Endodermal cell (in vitro differentiated cells): ENCODE measurements at regions not wholly inside any gene's neighbourhood (a gene's known extent, or its start where the extent isn't known, plus 50 kb on each side); places are given as distances from the start of the nearest gene placed in this dataset.

Experiments used
- DNase-seq: peaks from one replicate; pipeline ENCODE4 v3.0.0-alpha.2; 2017
- H3K27ac ChIP-seq: 2 replicates; pipeline ENCODE4 v1.5.1; 2013; ENCODE audit warnings: mild to moderate bottlenecking, low read depth, low read length, moderate library complexity
- H3K27me3 ChIP-seq: 2 replicates; pipeline ENCODE4 v1.6.1; 2013; ENCODE audit warnings: mild to moderate bottlenecking, low read length, moderate library complexity; ENCODE audit not compliant: insufficient read depth, control insufficient read depth, poor library complexity, severe bottlenecking
- H3K36me3 ChIP-seq: 2 replicates; pipeline ENCODE4 v1.7.0; 2013; ENCODE audit warnings: mild to moderate bottlenecking, low read length, moderate library complexity; ENCODE audit not compliant: control insufficient read depth, insufficient read depth
- H3K4me1 ChIP-seq: one replicate; pipeline ENCODE4 v1.7.0; 2013; ENCODE audit warnings: low read length; ENCODE audit not compliant: control insufficient read depth, insufficient read depth
- H3K4me3 ChIP-seq: 2 replicates; pipeline ENCODE4 v1.5.1; 2013; ENCODE audit warnings: mild to moderate bottlenecking, low read length, moderate library complexity
- H3K9ac ChIP-seq: 2 replicates; pipeline ENCODE4 v1.6.1; 2013; ENCODE audit warnings: mild to moderate bottlenecking, low read length, moderate library complexity; ENCODE audit not compliant: poor library complexity, severe bottlenecking; ENCODE audit errors: extremely low read depth
- H3K9me3 ChIP-seq: 2 replicates; pipeline ENCODE4 v1.6.1; 2013; ENCODE audit warnings: mild to moderate bottlenecking, low read length, moderate library complexity; ENCODE audit not compliant: control insufficient read depth
- H3K27ac Mint-ChIP-seq: 2 replicates; pipeline ENCODE4 v1.8.0; 2020; ENCODE audit warnings: mixed read lengths
- H3K27me3 Mint-ChIP-seq: 2 replicates; pipeline ENCODE4 v1.8.0; 2021; ENCODE audit warnings: mild to moderate bottlenecking, mixed read lengths; ENCODE audit not compliant: insufficient read depth
- H3K36me3 Mint-ChIP-seq: 2 replicates; pipeline ENCODE4 v1.8.0; 2020; ENCODE audit warnings: low read depth, mixed read lengths
- H3K4me1 Mint-ChIP-seq: 2 replicates; pipeline ENCODE4 v1.8.0; 2020; ENCODE audit warnings: mixed read lengths
- H3K4me3 Mint-ChIP-seq: 2 replicates; pipeline ENCODE4 v1.8.0; 2020; ENCODE audit warnings: mild to moderate bottlenecking, moderate library complexity, mixed read lengths
- H3K9me3 Mint-ChIP-seq: 2 replicates; pipeline ENCODE4 v1.8.0; 2020; ENCODE audit warnings: mild to moderate bottlenecking, mixed read lengths
- CTCF ChIP-seq: fragments of 200-600 bp; sonication (generic); conservative IDR thresholded peaks from 2 replicates; pipeline ENCODE4 v1.5.0; 2021; ENCODE audit warnings: antibody characterized with exemption, mild to moderate bottlenecking
- WGBS, 2 experiments: methylation state at CpG; one replicate each; pipeline versions ENCODE4 v1.1.5 to v1.1.7; 2013; ENCODE audit warnings: missing lambda C conversion rate in 2 of 2, mixed read lengths in 1 of 2; ENCODE audit not compliant: insufficient coverage in 1 of 2, insufficient read length in 1 of 2; 5-methylcytosine and 5-hydroxymethylcytosine counted together

- DNase-seq: no peak
- H3K36me3 ChIP-seq: no peaks in the 10 kb centered on the region
- no peak overlapping the region for H3K27ac Mint-ChIP-seq
- H3K27me3 ChIP-seq: no peaks in the 10 kb centered on the region
- peaks cover 2% of the 10 kb centered on the region for H3K9me3 Mint-ChIP-seq
- peaks cover 6% of the 10 kb centered on the region for H3K4me1 ChIP-seq
- TF ChIP-seq CTCF: no peak
- H3K27me3 Mint-ChIP-seq: no peaks in the 10 kb centered on the region
- peaks cover 12% of the 10 kb centered on the region for H3K9me3 ChIP-seq
- no peak overlapping the region for H3K27ac ChIP-seq
- peaks cover 9% of the 10 kb centered on the region for H3K4me1 Mint-ChIP-seq
- no peaks in the 10 kb centered on the region for H3K36me3 Mint-ChIP-seq
- H3K4me3 Mint-ChIP-seq: no peak overlapping the region
- H3K9ac ChIP-seq: no peak overlapping the region
- no peak overlapping the region for H3K4me3 ChIP-seq
- 94 to 100% methylated on average over 1 to 3 of the region's 3 CpGs for WGBS, 2 experiments
These were observed 51.6 kb upstream of the TMEFF2 start for GRCh38 chr2:192246297-192246696.

- Histone ChIP-seq H3K27ac (no peak overlapping the region), H3K9ac (no peak overlapping the region), H3K36me3 (no peaks in the 10 kb centered on the region), H3K4me3 (no peak overlapping the region), H3K4me1 (no peaks in the 10 kb centered on the region), H3K9me3 (peaks cover 12% of the 10 kb centered on the region), H3K27me3 (no peaks in the 10 kb centered on the region)
- no peak for TF ChIP-seq CTCF
- Mint-ChIP-seq H3K36me3 (no peaks in the 10 kb centered on the region), H3K4me3 (no peak overlapping the region), H3K4me1 (peaks cover 2% of the 10 kb centered on the region), H3K9me3 (peaks cover 2% of the 10 kb centered on the region), H3K27me3 (no peaks in the 10 kb centered on the region), H3K27ac (no peak overlapping the region)
- no peak for DNase-seq
- 93% methylated on average over 3 of the region's 3 CpGs; no CpG with 5 or more reads in 1 of the 2 experiments for WGBS, 2 experiments
These were observed 50.6 kb upstream of the TMEFF2 start for GRCh38 chr2:192245329-192245728.
